GM18502 (cell line): ENCODE measurements at regions not wholly inside any gene's neighbourhood (a gene's known extent, or its start where the extent isn't known, plus 50 kb on each side); places are given as distances from the start of the nearest gene placed in this dataset.
A peak's percentile ranks its signal among the peaks of the same experiment; 100 is the strongest.

Experiments used
- ATAC-seq: cut with Tn5 transposase; IDR thresholded peaks from one replicate; pipeline ENCODE4 v1.9.1; 2021; ENCODE audit warnings: mild to moderate bottlenecking; ENCODE audit not compliant: unreplicated experiment, poor library complexity

GRCh38 chr9:14478175-14479162, 164.5 kb upstream of the NFIB start:
- no peak for ATAC-seq

GRCh38 chr9:14471041-14471440, 157.1 kb upstream of the NFIB start:
- no peak for ATAC-seq

GRCh38 chr9:14467675-14468374, 153.9 kb upstream of the NFIB start:
- ATAC-seq, result no peak

- ATAC-seq, result no peak
These were observed 152.9 kb upstream of the NFIB start for GRCh38 chr9:14466828-14467227.

- ATAC-seq, result no peak
These were observed 152.5 kb upstream of the NFIB start for GRCh38 chr9:14466429-14466818.

- no peak for ATAC-seq
These were observed 149.0 kb upstream of the NFIB start for GRCh38 chr9:14462950-14463349.

GRCh38 chr9:14455243-14455642, 141.3 kb upstream of the NFIB start:
- ATAC-seq, result no peak

GRCh38 chr9:14453286-14453685, 139.3 kb upstream of the NFIB start:
- no peak for ATAC-seq

GRCh38 chr9:14452539-14452938, 138.6 kb upstream of the NFIB start:
- ATAC-seq, result no peak

GRCh38 chr9:14451949-14452348, 138.0 kb upstream of the NFIB start:
- peak; percentile 98 for ATAC-seq

- ATAC-seq, result no peak
These were observed 133.2 kb upstream of the NFIB start for GRCh38 chr9:14447103-14447502.

- ATAC-seq, result peak; percentile 57
These were observed 132.0 kb upstream of the NFIB start for GRCh38 chr9:14445946-14446345.

GRCh38 chr9:14442956-14443355, 129.0 kb upstream of the NFIB start:
- no peak for ATAC-seq

- ATAC-seq, result no peak
These were observed 128.2 kb upstream of the NFIB start for GRCh38 chr9:14441976-14442651.

- ATAC-seq, result no peak
These were observed 127.2 kb upstream of the NFIB start for GRCh38 chr9:14441115-14441514.

GRCh38 chr9:14440062-14440461, 126.1 kb upstream of the NFIB start:
- ATAC-seq, result no peak

GRCh38 chr9:14439555-14439954, 125.6 kb upstream of the NFIB start:
- ATAC-seq, result no peak

GRCh38 chr9:14438232-14439021, 124.5 kb upstream of the NFIB start:
- ATAC-seq, result no peak

GRCh38 chr9:14437354-14438231, 123.7 kb upstream of the NFIB start:
- no peak for ATAC-seq
